Cerebellar cortex (tissue), 1 donor: ENCODE measurements at regions not wholly inside any gene's neighbourhood (a gene's known extent, or its start where the extent isn't known, plus 50 kb on each side); places are given as distances from the start of the nearest gene placed in this dataset.
A peak's percentile ranks its signal among the peaks of the same experiment; 100 is the strongest.
"Not testable (repeated sequence)": the region's sequence is repeated elsewhere in the genome, so short reads cannot be mapped to it uniquely, and the experiment has no call there.

ENCODE experiments used
- DNase-seq: peaks from one replicate; pipeline ENCODE4 v3.0.0-alpha.2; 2015; ENCODE audit warnings: low spot score

- not testable (repeated sequence) for DNase-seq
Observed at GRCh38 chr20:53721445-53721963, 127.9 kb upstream of the ZNF217 start.

- not testable (repeated sequence) for DNase-seq
Observed at GRCh38 chr20:53719171-53719803, 125.6 kb upstream of the ZNF217 start.

- DNase-seq: no peak
Observed at GRCh38 chr20:53718142-53719021, 124.7 kb upstream of the ZNF217 start.

- DNase-seq: no peak
Observed at GRCh38 chr20:53716395-53716794, 122.8 kb upstream of the ZNF217 start.

GRCh38 chr20:53714524-53714923 is 120.9 kb upstream of the ZNF217 start:
- DNase-seq: no peak

- DNase-seq: no peak
Observed at GRCh38 chr20:53713328-53714056, 119.9 kb upstream of the ZNF217 start.

- no peak for DNase-seq
Observed at GRCh38 chr20:53712212-53712977, 118.8 kb upstream of the ZNF217 start.

GRCh38 chr20:53711333-53712211 is 117.9 kb upstream of the ZNF217 start:
- DNase-seq: no peak

- no peak for DNase-seq
Observed at GRCh38 chr20:53708129-53708968, 114.7 kb upstream of the ZNF217 start.

- DNase-seq: peak; percentile 26
Observed at GRCh38 chr20:53707371-53708055, 113.9 kb upstream of the ZNF217 start.

GRCh38 chr20:53706466-53707370 is 113.1 kb upstream of the ZNF217 start:
- DNase-seq: no peak

- no peak for DNase-seq
Observed at GRCh38 chr20:53706008-53706465, 112.4 kb upstream of the ZNF217 start.

- no peak for DNase-seq
Observed at GRCh38 chr20:53702617-53703016, 109.0 kb upstream of the ZNF217 start.

- DNase-seq: no peak
Observed at GRCh38 chr20:53699906-53700305, 106.3 kb upstream of the ZNF217 start.

GRCh38 chr20:53699085-53699674 is 105.5 kb upstream of the ZNF217 start:
- no peak for DNase-seq

GRCh38 chr20:53698371-53698978 is 104.8 kb upstream of the ZNF217 start:
- DNase-seq: no peak
